ENCODE measurements at regions not wholly inside any gene's neighbourhood (a gene's known extent, or its start where the extent isn't known, plus 50 kb on each side); places are given as distances from the start of the nearest gene placed in this dataset.
"Not testable (repeated sequence)": the region's sequence is repeated elsewhere in the genome, so short reads cannot be mapped to it uniquely, and the experiment has no call there.

- no peak for DNase-seq (ENCODE audit: low read depth)
These were observed 424.5 kb downstream of the SOX2 start for GRCh38 chr3:182136008-182136910.

- no peak for DNase-seq (ENCODE audit: low read depth)
These were observed 426.7 kb downstream of the SOX2 start for GRCh38 chr3:182138393-182138792.

GRCh38 chr3:182139627-182140357 is 428.1 kb downstream of the SOX2 start:
- no peak for DNase-seq (ENCODE audit: low read depth)

- DNase-seq (ENCODE audit: low read depth): no peak
These were observed 431.2 kb downstream of the SOX2 start for GRCh38 chr3:182142928-182143327.

- no peak for DNase-seq (ENCODE audit: low read depth)
These were observed 432.2 kb downstream of the SOX2 start for GRCh38 chr3:182143903-182144302.

- DNase-seq (ENCODE audit: low read depth): no peak
These were observed 436.6 kb downstream of the SOX2 start for GRCh38 chr3:182148360-182148759.

GRCh38 chr3:182149594-182149993 is 437.9 kb downstream of the SOX2 start:
- no peak for DNase-seq (ENCODE audit: low read depth)

GRCh38 chr3:182156326-182156725 is 444.6 kb downstream of the SOX2 start:
- not testable (repeated sequence) for DNase-seq (ENCODE audit: low read depth)

- no peak for DNase-seq (ENCODE audit: low read depth)
These were observed 453.5 kb downstream of the SOX2 start for GRCh38 chr3:182165234-182165633.

GRCh38 chr3:182172534-182172933 is 460.8 kb downstream of the SOX2 start:
- no peak for DNase-seq (ENCODE audit: low read depth)

- DNase-seq (ENCODE audit: low read depth): no peak
These were observed 466.9 kb downstream of the SOX2 start for GRCh38 chr3:182178488-182179200.

- no peak for DNase-seq (ENCODE audit: low read depth)
These were observed 467.9 kb downstream of the SOX2 start for GRCh38 chr3:182179631-182180030.

- DNase-seq (ENCODE audit: low read depth): no peak
These were observed 469.1 kb downstream of the SOX2 start for GRCh38 chr3:182180654-182181385.

- peak; percentile 8 for DNase-seq (ENCODE audit: low read depth)
These were observed 470.8 kb downstream of the SOX2 start for GRCh38 chr3:182182531-182182968.

GRCh38 chr3:182183716-182184430 is 472.1 kb downstream of the SOX2 start:
- DNase-seq (ENCODE audit: low read depth): no peak

- DNase-seq (ENCODE audit: low read depth): no peak
These were observed 473.6 kb downstream of the SOX2 start for GRCh38 chr3:182185313-182185712.

GRCh38 chr3:182190056-182190455 is 478.3 kb downstream of the SOX2 start:
- DNase-seq (ENCODE audit: low read depth): no peak

- DNase-seq (ENCODE audit: low read depth): no peak
These were observed 486.6 kb downstream of the SOX2 start for GRCh38 chr3:182198345-182198744.

GRCh38 chr3:182201456-182202168 is 489.9 kb downstream of the SOX2 start:
- DNase-seq (ENCODE audit: low read depth): no peak

GRCh38 chr3:182212479-182213076 is 500.9 kb downstream of the SOX2 start:
- DNase-seq (ENCODE audit: low read depth): peak; percentile 86
